Caco-2 (cell line): ENCODE measurements at regions not wholly inside any gene's neighbourhood (a gene's known extent, or its start where the extent isn't known, plus 50 kb on each side); places are given as distances from the start of the nearest gene placed in this dataset.

Source experiments
- BruUV-seq: library from RNA; stranded (reverse); fragments of 400-500 nt; replicated peaks from 2 replicates; lab custom pipeline; 2021; lab: Mats Ljungman, UMichigan
- CTCF ChIA-PET: fragments of 300-600 bp; sonication (Branson Sonifier 250); formaldehyde crosslinking; loops from one replicate; lab custom pipeline; 2022; ENCODE audit warnings: antibody characterized with exemption; lab: Charles Lee
- POLR2A ChIA-PET: fragments of 300-600 bp; sonication (Branson Sonifier 250); formaldehyde crosslinking; loops from one replicate; lab custom pipeline; 2022; ENCODE audit warnings: antibody characterized with exemption; lab: Charles Lee
- DNase-seq, 2 experiments: peaks; one replicate each; pipeline versions ENCODE4 v3.0.0 to v3.0.0-alpha.2; 2020 to 2022
- H3K27me3 ChIP-seq: replicated peaks from 2 replicates; pipeline ENCODE4 v1.6.0; 2011; ENCODE audit warnings: low read length; ENCODE audit not compliant: control insufficient read depth, insufficient read depth
- H3K36me3 ChIP-seq: 2 replicates; pipeline ENCODE4 v1.5.1; 2011; ENCODE audit warnings: low read length; ENCODE audit not compliant: control insufficient read depth, insufficient read depth
- H3K4me1 ChIP-seq: fragments of 250-450 bp; sonication (Bioruptor Pico); 2 replicates; pipeline ENCODE4 v1.5.1; 2020; ENCODE audit warnings: mild to moderate bottlenecking
- H3K4me3 ChIP-seq: 2 replicates; pipeline ENCODE4 v1.5.1; 2011; ENCODE audit warnings: low read depth, mild to moderate bottlenecking, control low read depth, low read length
- H3K9me3 ChIP-seq: fragments of 250-450 bp; sonication (Bioruptor Pico); 2 replicates; pipeline ENCODE4 v1.5.1; 2020; ENCODE audit warnings: mild to moderate bottlenecking, moderate library complexity
- H3K27ac Mint-ChIP-seq: one replicate; pipeline ENCODE4 v1.8.0; 2022; ENCODE audit warnings: mixed read lengths; ENCODE audit not compliant: unreplicated experiment
- H3K27me3 Mint-ChIP-seq: one replicate; pipeline ENCODE4 v1.8.0; 2022; ENCODE audit warnings: mixed read lengths; ENCODE audit not compliant: insufficient read depth, unreplicated experiment
- H3K36me3 Mint-ChIP-seq: one replicate; pipeline ENCODE4 v1.8.0; 2022; ENCODE audit warnings: mild to moderate bottlenecking, mixed read lengths; ENCODE audit not compliant: insufficient read depth, unreplicated experiment
- H3K4me1 Mint-ChIP-seq: one replicate; pipeline ENCODE4 v1.8.0; 2022; ENCODE audit warnings: low read depth, mixed read lengths; ENCODE audit not compliant: unreplicated experiment
- H3K4me3 Mint-ChIP-seq: one replicate; pipeline ENCODE4 v1.8.0; 2022; ENCODE audit warnings: mild to moderate bottlenecking, moderate library complexity, mixed read lengths; ENCODE audit not compliant: unreplicated experiment
- H3K9me3 Mint-ChIP-seq: one replicate; pipeline ENCODE4 v1.8.0; 2022; ENCODE audit warnings: mixed read lengths; ENCODE audit not compliant: unreplicated experiment
- CTCF ChIP-seq, 2 experiments: fragments of 200-600 bp in 1 of 2; IDR thresholded peaks; 1 replicate in 1 of 2; 2 replicates in 1 of 2; pipeline versions ENCODE4 v1.5.1 to v1.8.0; 2011 to 2022; ENCODE audit warnings: antibody characterized with exemption in 1 of 2, control low read depth in 1 of 2, inconsistent platforms in 1 of 2, low read depth in 1 of 2, low read length in 1 of 2, mild to moderate bottlenecking in 1 of 2, moderate library complexity in 1 of 2; ENCODE audit not compliant: insufficient read depth in 1 of 2, severe bottlenecking in 1 of 2, unreplicated experiment in 1 of 2
- intact Hi-C: fragments of 100-400 bp; cut with micrococcal nuclease; formaldehyde crosslinking; loops from one replicate; pipeline ENCODE4 v1.10.0; 2022; ENCODE audit not compliant: unreplicated experiment

- Mint-ChIP-seq H3K27me3 (no peaks in the 10 kb centered on the region), H3K36me3 (no peaks in the 10 kb centered on the region), H3K4me1 (no peaks in the 10 kb centered on the region), H3K4me3 (no peak overlapping the region), H3K9me3 (no peaks in the 10 kb centered on the region), H3K27ac (no peak overlapping the region)
- no peak for TF ChIP-seq CTCF (IDR thresholded peaks at IDR 0.05; ENCODE audit: insufficient read depth in 1 of 2, low read depth in 1 of 2, low read length in 1 of 2, severe bottlenecking in 1 of 2, unreplicated experiment in 1 of 2)
- Histone ChIP-seq H3K36me3 (no peaks in the 10 kb centered on the region), H3K4me3 (no peak overlapping the region), H3K4me1 (no peaks in the 10 kb centered on the region), H3K27me3 (no peaks in the 10 kb centered on the region), H3K9me3 (no peaks in the 10 kb centered on the region)
- BruUV-seq = no TSS peak
- ChIA-PET POLR2A (no interaction called here), CTCF (no interaction called here)
- DNase-seq = no peak
- intact Hi-C loops = no loop called here
These were observed 475.4 kb upstream of the CNTN3 start for GRCh38 chr3:75089841-75090240.

DNA sequence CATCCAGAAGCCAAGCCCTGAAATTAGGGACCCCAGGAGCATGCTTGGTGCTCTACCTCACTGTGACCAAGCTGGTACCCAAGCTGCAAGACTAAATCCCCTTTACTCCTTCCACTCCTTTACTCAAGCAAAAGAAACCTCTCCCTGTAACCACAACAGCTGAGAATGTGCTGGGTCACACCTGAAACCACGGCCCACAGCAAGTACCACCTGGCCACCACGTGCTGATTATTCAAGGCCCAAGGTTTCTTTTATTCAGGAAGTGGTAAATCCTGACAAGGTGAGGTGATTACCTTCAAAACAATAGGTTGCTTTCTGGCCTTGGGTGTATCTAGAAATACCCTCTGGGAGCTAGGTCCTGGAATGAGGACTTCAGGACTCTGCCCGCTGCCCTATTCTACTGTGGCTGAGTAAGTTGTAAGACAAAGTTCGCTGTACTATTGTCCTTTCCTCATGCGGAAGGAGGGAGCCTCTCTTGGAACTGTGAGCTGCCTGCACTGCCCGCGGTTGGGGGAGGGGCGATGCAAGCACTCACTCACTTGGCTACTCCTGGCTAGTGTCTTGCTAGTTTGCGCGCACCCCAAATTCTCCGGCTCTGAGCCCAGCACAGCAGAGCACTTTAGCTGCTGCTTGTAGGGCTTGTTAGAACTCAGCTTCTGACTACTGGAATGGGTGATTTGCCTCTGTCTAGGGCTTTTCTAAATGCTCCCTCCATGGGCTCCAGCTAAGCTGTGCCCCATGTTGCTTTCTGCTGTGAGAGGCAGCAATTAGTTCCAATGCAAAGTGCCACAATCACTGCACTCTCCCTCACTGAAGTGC is 487.1 kb upstream of the CNTN3 start:
- H3K27ac Mint-ChIP-seq = no peak overlapping the region
- ChIA-PET POLR2A (no interaction called here), CTCF (no interaction called here)
- no peaks in the 10 kb centered on the region for H3K4me1 ChIP-seq
- no peaks in the 10 kb centered on the region for H3K36me3 Mint-ChIP-seq
- no peak for DNase-seq
- H3K9me3 Mint-ChIP-seq = peaks cover 15% of the 10 kb centered on the region
- H3K9me3 ChIP-seq = no peaks in the 10 kb centered on the region
- intact Hi-C loops = no loop called here
- H3K4me1 Mint-ChIP-seq = no peaks in the 10 kb centered on the region
- BruUV-seq = no TSS peak
- no peak for TF ChIP-seq CTCF (IDR thresholded peaks at IDR 0.05; ENCODE audit: insufficient read depth in 1 of 2, low read depth in 1 of 2, low read length in 1 of 2, severe bottlenecking in 1 of 2, unreplicated experiment in 1 of 2)
- H3K36me3 ChIP-seq = no peaks in the 10 kb centered on the region
- H3K27me3 ChIP-seq = no peaks in the 10 kb centered on the region
- H3K4me3 Mint-ChIP-seq = no peak overlapping the region
- no peaks in the 10 kb centered on the region for H3K27me3 Mint-ChIP-seq
- no peak overlapping the region for H3K4me3 ChIP-seq

DNA sequence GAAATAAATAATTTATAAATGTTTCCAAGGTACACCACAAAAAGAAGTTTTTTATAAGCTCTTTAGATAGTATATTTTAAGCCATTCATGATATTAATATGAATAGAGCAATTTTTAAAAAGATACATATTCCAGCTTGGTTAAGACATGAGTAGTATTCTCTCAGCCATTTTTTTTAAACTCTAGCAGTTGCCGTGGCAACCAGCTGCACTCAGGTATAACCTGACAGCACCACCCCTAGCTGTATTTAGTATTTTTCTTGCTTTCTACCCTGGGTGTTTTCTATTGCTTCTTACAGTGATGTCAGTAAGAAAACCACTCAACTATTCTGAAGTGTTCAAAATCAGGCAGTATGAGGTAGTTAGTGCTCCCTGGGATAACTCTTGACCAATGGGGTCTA is 496.3 kb upstream of the CNTN3 start:
- Mint-ChIP-seq H3K4me1 (no peaks in the 10 kb centered on the region), H3K9me3 (no peaks in the 10 kb centered on the region), H3K36me3 (no peaks in the 10 kb centered on the region), H3K4me3 (no peak overlapping the region), H3K27ac (no peak overlapping the region), H3K27me3 (peaks cover 2% of the 10 kb centered on the region)
- no peak for TF ChIP-seq CTCF (IDR thresholded peaks at IDR 0.05; ENCODE audit: insufficient read depth in 1 of 2, low read depth in 1 of 2, low read length in 1 of 2, severe bottlenecking in 1 of 2, unreplicated experiment in 1 of 2)
- Histone ChIP-seq H3K27me3 (no peaks in the 10 kb centered on the region), H3K36me3 (no peaks in the 10 kb centered on the region), H3K4me1 (no peaks in the 10 kb centered on the region), H3K9me3 (no peaks in the 10 kb centered on the region), H3K4me3 (no peak overlapping the region)
- ChIA-PET POLR2A (no interaction called here), CTCF (no interaction called here)
- intact Hi-C loops = no loop called here
- BruUV-seq = no TSS peak
- DNase-seq = no peak
